Fibroblast of lung (primary cell): ENCODE measurements at regions not wholly inside any gene's neighbourhood (a gene's known extent, or its start where the extent isn't known, plus 50 kb on each side); places are given as distances from the start of the nearest gene placed in this dataset.

Source experiments
- EZH2 ChIP-seq: IDR thresholded peaks from 2 replicates; pipeline ENCODE4 v1.5.1; 2012; ENCODE audit warnings: low read length, control low read depth, mild to moderate bottlenecking; ENCODE audit errors: missing control alignments
- TF ChIP-seq, protein P1 (sequence below), 2 donors: IDR thresholded peaks in 1 of 2; conservative IDR thresholded peaks in 1 of 2; 1 replicate in 1 of 2; 2 replicates in 1 of 2; pipeline ENCODE4 v1.5.1; 2011 to 2012; ENCODE audit warnings: low read length in 2 of 2, control low read depth in 1 of 2, inconsistent platforms in 1 of 2, low read depth in 1 of 2, mild to moderate bottlenecking in 1 of 2

DNA sequence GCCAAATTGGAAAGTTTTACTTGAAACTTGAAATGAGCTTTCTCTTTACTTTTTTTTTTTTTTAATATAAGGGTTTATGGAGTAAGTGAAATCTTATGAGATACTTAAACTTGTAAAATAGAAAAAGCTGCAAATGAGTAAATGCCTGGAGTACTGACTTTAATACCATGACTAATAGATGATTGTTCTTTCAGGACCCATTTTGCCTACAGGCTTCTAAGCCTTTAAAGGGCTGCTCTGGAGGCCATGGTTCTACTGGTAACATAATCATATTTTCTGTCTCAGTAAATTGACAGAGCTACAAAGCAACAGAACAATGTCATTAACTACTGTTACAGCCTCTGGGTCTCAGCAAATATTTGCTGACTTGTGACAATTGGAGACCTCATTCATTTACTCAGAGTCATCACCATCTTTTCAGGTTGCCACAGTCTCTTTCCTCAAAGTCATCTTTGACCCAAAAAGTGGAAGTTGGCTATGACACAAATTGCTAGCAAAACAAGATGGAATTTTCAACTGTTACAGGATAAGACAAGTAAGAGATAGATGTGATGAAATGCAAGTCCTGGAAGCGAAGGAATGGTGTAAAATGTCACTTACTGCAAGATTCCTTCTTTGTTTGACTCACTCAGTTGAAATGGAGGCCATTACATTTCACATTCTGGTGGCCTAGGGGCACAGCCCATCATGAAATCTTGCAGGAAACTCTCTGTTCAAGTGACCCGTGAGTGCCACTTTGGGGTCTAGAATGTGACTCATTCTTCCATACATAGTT is 132.7 kb downstream of the BTC start:
- TF ChIP-seq, protein P1, sequence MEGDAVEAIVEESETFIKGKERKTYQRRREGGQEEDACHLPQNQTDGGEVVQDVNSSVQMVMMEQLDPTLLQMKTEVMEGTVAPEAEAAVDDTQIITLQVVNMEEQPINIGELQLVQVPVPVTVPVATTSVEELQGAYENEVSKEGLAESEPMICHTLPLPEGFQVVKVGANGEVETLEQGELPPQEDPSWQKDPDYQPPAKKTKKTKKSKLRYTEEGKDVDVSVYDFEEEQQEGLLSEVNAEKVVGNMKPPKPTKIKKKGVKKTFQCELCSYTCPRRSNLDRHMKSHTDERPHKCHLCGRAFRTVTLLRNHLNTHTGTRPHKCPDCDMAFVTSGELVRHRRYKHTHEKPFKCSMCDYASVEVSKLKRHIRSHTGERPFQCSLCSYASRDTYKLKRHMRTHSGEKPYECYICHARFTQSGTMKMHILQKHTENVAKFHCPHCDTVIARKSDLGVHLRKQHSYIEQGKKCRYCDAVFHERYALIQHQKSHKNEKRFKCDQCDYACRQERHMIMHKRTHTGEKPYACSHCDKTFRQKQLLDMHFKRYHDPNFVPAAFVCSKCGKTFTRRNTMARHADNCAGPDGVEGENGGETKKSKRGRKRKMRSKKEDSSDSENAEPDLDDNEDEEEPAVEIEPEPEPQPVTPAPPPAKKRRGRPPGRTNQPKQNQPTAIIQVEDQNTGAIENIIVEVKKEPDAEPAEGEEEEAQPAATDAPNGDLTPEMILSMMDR (conservative IDR thresholded peaks at IDR 0.05 in 1 of 2, IDR thresholded peaks at IDR 0.05 in 1 of 2; ENCODE audit: low read depth in 1 of 2, low read length in 2 of 2), result no peak
- no peak for TF ChIP-seq EZH2
